Stomach (tissue), 4 donors: ENCODE measurements at regions not wholly inside any gene's neighbourhood (a gene's known extent, or its start where the extent isn't known, plus 50 kb on each side); places are given as distances from the start of the nearest gene placed in this dataset.

Source experiments
- POLR2A ChIP-seq, 4 donors: fragments of 450-650 bp; IDR thresholded peaks; one replicate each; pipeline ENCODE4 v1.6.1; 2016; ENCODE audit warnings: antibody characterized with exemption in 4 of 4, control low read depth in 2 of 4, mild to moderate bottlenecking in 1 of 4, moderate library complexity in 1 of 4
- POLR2AphosphoS5 ChIP-seq, 3 donors: sonication (generic); formaldehyde crosslinking; IDR thresholded peaks; one replicate each; pipeline ENCODE4 v1.6.1; 2016; ENCODE audit warnings: antibody characterized with exemption in 3 of 3

- no peak for TF ChIP-seq POLR2A (IDR thresholded peaks at IDR 0.05)
- no peak for TF ChIP-seq POLR2AphosphoS5 (IDR thresholded peaks at IDR 0.05)
Measured at GRCh38 chr9:15101095-15101494, 190.9 kb upstream of the FREM1 start.
